Naive thymus-derived CD8-positive, alpha-beta T cell (primary cell): ENCODE measurements at regions not wholly inside any gene's neighbourhood (a gene's known extent, or its start where the extent isn't known, plus 50 kb on each side); places are given as distances from the start of the nearest gene placed in this dataset.
"Not testable (repeated sequence)": the region's sequence is repeated elsewhere in the genome, so short reads cannot be mapped to it uniquely, and the experiment has no call there.

Source experiments
- ATAC-seq, 2 donors: fragments of 150-1000 bp; cut with Tn5 transposase in 1 of 2; sonication (Bioruptor Pico), chemical (Tn5 transposase) in 1 of 2; 1 replicate in 1 of 2; 2 replicates in 1 of 2; pipeline ENCODE4 v1.10.0; 2021; ENCODE audit warnings: mild to moderate bottlenecking in 2 of 2, moderate library complexity in 2 of 2
- POLR2A ChIA-PET: fragments of 350-600 bp; sonication (Branson Sonifier 250); formaldehyde crosslinking; loops from one replicate; lab custom pipeline; 2021; ENCODE audit warnings: antibody characterized with exemption; lab: Charles Lee
- DNase-seq, 10 donors: peaks; one replicate each; pipeline versions ENCODE4 v3.0.0 to v3.0.0-alpha.2; 2020 to 2022
- H3K27ac Mint-ChIP-seq, 10 donors: one replicate each; pipeline ENCODE4 v1.8.0; 2020 to 2022; ENCODE audit warnings: mild to moderate bottlenecking in 10 of 10, mixed read lengths in 10 of 10, moderate library complexity in 4 of 10, inconsistent platforms in 1 of 10
- H3K27me3 Mint-ChIP-seq, 5 donors: one replicate each; pipeline ENCODE4 v1.8.0; 2021 to 2022; ENCODE audit warnings: mixed read lengths in 5 of 5
- H3K36me3 Mint-ChIP-seq, 3 donors: one replicate each; pipeline ENCODE4 v1.8.0; 2020 to 2022; ENCODE audit warnings: mixed read lengths in 3 of 3, mild to moderate bottlenecking in 2 of 3, inconsistent platforms in 1 of 3
- H3K4me1 Mint-ChIP-seq, 4 donors: one replicate each; pipeline ENCODE4 v1.8.0; 2021 to 2022; ENCODE audit warnings: mixed read lengths in 4 of 4
- H3K4me3 Mint-ChIP-seq, 10 donors: one replicate each; pipeline ENCODE4 v1.8.0; 2020 to 2022; ENCODE audit warnings: mild to moderate bottlenecking in 10 of 10, mixed read lengths in 10 of 10, moderate library complexity in 6 of 10, inconsistent platforms in 1 of 10
- H3K9me3 Mint-ChIP-seq, 9 donors: one replicate each; pipeline ENCODE4 v1.8.0; 2020 to 2022; ENCODE audit warnings: mixed read lengths in 9 of 9, mild to moderate bottlenecking in 3 of 9, inconsistent platforms in 1 of 9, moderate library complexity in 1 of 9

DNA sequence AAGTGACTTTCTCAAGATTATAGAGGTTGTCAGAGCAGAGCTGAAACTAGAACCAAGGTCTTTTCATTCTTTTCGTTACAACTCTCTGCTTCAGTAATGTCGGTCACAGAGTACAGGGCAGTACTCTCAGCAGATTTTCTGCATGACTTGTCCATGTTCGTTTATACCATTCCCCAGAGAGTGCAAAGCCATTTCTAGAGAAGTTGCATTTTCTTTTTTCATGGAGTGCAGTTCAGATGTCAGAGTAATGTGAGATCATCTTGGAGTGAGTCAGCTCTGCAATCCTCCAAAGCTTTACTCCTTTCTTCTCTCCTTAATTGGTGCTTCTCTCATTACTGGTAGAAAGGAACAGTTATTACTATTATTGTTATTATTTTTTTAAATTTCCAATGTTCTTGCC is 115.6 kb upstream of the B3GAT2 start:
- H3K9me3 Mint-ChIP-seq, result peaks cover 0 to 28% (median 12%) of the 10 kb centered on the region in 9 donors
- DNase-seq (no peak), ATAC-seq (no peak)
- peaks cover 5 to 27% (median 12%) of the 10 kb centered on the region in 5 donors for H3K27me3 Mint-ChIP-seq
- H3K36me3 Mint-ChIP-seq, result peaks cover 0 to 6% (median 0%) of the 10 kb centered on the region in 3 donors
- no peak overlapping the region for H3K4me3 Mint-ChIP-seq
- H3K4me1 Mint-ChIP-seq, result no peaks in the 10 kb centered on the region
- H3K27ac Mint-ChIP-seq, result no peak overlapping the region
- POLR2A ChIA-PET, result no interaction called here

DNA sequence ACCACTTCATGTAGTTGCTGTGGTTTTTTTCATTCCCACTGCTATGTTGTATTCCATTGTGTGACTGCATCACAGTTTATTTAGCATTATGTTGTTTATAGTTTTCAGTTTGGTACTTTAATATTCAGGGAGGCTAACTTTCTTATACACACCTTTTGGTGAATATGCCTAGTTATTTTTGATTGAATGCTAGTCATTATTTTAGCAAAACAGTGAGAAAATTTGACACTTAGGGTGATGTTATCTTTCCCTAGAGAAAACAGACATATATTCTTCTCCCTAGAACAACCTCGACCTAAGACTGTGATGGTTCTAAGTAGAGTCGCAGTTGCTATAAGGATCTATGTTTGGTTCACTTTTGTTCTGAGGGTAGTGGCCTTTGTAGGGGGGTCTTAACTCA is 120.8 kb upstream of the B3GAT2 start:
- Mint-ChIP-seq H3K4me3 (no peak overlapping the region), H3K27ac (no peak overlapping the region), H3K36me3 (peaks cover 0 to 21% (median 0%) of the 10 kb centered on the region in 3 donors), H3K4me1 (no peaks in the 10 kb centered on the region), H3K27me3 (peaks cover 6 to 27% (median 12%) of the 10 kb centered on the region in 5 donors), H3K9me3 (peaks cover 7 to 50% (median 24%) of the 10 kb centered on the region in 9 donors)
- POLR2A ChIA-PET, result no interaction called here
- DNase-seq (no peak), ATAC-seq (no peak)

DNA sequence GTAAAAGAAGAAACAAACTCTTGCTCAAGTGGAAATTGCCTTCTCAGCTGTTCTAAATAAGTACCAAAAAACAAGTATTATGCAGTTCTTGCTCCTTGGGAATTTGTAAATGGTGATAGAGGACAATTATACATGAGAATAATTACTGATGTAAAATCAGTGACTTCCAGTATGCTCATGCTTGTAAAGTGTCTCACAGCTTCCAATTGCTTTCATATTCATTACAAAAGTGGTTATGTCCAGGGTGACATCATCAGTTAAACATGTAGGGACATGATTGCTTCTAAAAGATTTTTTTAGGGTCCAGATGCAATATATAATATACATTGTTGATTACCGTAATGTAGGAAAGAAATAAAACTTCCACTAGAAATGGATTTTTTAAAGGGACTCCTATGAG is 122.8 kb upstream of the B3GAT2 start:
- no peak for ATAC-seq
- Mint-ChIP-seq H3K27ac (no peak overlapping the region), H3K36me3 (peaks cover 0 to 17% (median 0%) of the 10 kb centered on the region in 3 donors), H3K4me1 (no peaks in the 10 kb centered on the region), H3K4me3 (no peak overlapping the region), H3K9me3 (peaks cover 4 to 36% (median 21%) of the 10 kb centered on the region in 9 donors), H3K27me3 (peaks cover 2 to 14% (median 5%) of the 10 kb centered on the region in 5 donors)
- DNase-seq, result no peak
- POLR2A ChIA-PET, result no interaction called here

DNA sequence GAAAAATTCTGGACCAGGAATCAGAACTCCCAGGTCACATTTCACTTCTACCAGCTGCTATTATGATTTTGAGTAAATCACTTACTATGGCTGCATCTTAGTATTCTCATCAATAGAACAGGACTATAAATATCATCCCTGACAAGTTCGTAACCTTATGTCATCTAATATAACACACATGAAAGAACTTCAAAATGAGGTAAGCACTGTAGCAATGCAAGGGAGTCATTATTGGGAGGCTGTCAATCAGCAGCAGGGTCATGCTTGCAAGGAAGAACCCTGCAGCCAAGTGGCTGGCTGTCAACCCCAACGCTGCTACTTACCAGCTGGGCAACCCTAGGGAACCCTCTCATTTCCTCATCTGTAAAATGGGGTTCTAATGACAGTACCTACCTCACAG is 123.3 kb upstream of the B3GAT2 start:
- DNase-seq (no peak), ATAC-seq (no peak)
- POLR2A ChIA-PET, result no interaction called here

DNA sequence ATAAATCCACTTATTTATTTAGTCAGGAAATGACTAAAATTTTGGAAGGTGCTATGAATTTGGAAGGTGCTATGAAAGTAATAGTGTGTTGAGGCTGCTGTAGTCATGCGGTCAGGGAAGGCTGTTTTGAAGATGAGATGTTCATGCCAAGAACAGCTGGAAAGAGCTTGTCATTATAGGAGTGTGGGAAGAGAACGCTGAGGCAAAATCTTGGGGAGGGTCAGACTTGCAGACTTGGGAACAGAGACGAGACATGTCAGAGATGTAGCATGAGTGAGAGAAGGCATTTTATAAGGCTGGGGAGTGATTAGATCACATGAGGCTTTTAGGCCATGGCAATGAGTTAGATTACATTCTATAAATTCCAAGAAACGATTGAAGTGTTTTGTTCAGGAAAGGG is 124.0 kb upstream of the B3GAT2 start:
- Mint-ChIP-seq H3K27ac (no peak overlapping the region), H3K9me3 (peaks cover 4 to 34% (median 18%) of the 10 kb centered on the region in 9 donors), H3K27me3 (peaks cover 0 to 10% (median 5%) of the 10 kb centered on the region in 5 donors), H3K4me1 (no peaks in the 10 kb centered on the region), H3K4me3 (no peak overlapping the region), H3K36me3 (peaks cover 0 to 17% (median 0%) of the 10 kb centered on the region in 3 donors)
- POLR2A ChIA-PET, result no interaction called here
- DNase-seq (no peak), ATAC-seq (no peak)

More for the DNA sequence above, 123.3 kb upstream of the B3GAT2 start:
- no peak overlapping the region for H3K27ac Mint-ChIP-seq
- H3K4me1 Mint-ChIP-seq, result no peaks in the 10 kb centered on the region
- peaks cover 0 to 17% (median 0%) of the 10 kb centered on the region in 3 donors for H3K36me3 Mint-ChIP-seq
- no peak overlapping the region for H3K4me3 Mint-ChIP-seq
- peaks cover 2 to 14% (median 5%) of the 10 kb centered on the region in 5 donors for H3K27me3 Mint-ChIP-seq
- H3K9me3 Mint-ChIP-seq, result peaks cover 4 to 34% (median 21%) of the 10 kb centered on the region in 9 donors

DNA sequence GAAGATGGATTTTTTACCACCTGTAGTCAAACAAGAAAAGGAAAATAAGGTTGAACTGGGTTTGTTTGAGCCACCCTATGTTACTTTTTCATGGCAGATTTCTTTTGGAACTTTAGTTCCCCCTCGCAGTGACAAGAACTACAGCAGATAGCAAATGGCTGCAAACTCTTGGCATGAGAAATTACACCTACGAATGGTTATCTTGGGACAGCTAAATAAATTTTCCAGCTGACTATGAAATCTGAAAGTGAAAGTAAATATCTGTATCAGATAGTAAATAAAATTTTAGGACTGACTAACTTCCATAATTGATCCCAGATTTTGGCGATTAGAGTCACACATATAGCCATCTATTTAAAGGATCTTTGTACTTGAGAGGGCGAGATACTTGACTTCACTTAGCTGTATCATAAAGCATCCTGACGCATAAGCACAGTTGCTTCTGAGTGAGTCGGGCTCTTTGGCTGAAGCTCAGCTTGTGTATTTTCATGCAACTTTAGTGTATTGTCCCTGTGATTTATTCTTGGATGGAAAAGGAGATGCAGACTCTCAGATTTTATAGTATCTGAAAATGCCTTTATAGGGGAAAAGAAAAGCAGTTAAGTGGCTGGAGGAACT is 125.3 kb upstream of the B3GAT2 start:
- Mint-ChIP-seq H3K4me1 (no peaks in the 10 kb centered on the region), H3K27ac (no peak overlapping the region), H3K4me3 (no peak overlapping the region), H3K9me3 (peaks cover 4 to 26% (median 15%) of the 10 kb centered on the region in 9 donors), H3K36me3 (peaks cover 0 to 17% (median 0%) of the 10 kb centered on the region in 3 donors), H3K27me3 (peaks cover 0 to 7% (median 5%) of the 10 kb centered on the region in 5 donors)
- ATAC-seq (no peak), DNase-seq (no peak)
- POLR2A ChIA-PET, result no interaction called here

DNA sequence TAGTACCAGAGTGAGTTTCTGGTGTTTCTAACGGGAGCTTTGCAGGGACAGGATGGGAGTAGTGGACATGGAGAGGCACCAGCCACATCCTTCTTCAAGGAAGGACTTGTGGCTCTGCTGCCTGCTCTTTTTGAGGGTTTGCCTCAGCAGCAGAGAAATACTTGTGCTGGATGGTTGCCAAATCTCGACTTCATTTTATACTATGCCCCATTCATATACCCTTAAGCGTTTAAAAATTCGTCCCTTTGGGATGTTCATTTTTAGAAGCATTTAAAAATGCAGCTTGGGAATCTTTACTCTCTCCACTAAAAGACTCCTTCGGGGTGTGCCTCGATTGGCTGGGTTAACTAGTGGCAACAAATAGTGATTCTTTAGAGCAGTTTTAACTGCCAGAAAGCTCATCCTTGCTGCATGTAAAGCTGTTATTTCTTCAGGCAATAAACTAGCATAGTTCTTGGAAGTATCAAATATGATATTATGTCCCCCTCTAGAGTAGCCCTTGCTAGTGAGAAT is 126.5 kb upstream of the B3GAT2 start:
- Mint-ChIP-seq H3K4me1 (no peaks in the 10 kb centered on the region), H3K27me3 (peaks cover 0 to 9% (median 5%) of the 10 kb centered on the region in 5 donors), H3K4me3 (no peak overlapping the region), H3K36me3 (peaks cover 0 to 9% (median 0%) of the 10 kb centered on the region in 3 donors), H3K9me3 (peaks cover 2 to 13% (median 9%) of the 10 kb centered on the region in 9 donors), H3K27ac (no peak overlapping the region)
- POLR2A ChIA-PET, result no interaction called here
- ATAC-seq (no peak), DNase-seq (no peak)

DNA sequence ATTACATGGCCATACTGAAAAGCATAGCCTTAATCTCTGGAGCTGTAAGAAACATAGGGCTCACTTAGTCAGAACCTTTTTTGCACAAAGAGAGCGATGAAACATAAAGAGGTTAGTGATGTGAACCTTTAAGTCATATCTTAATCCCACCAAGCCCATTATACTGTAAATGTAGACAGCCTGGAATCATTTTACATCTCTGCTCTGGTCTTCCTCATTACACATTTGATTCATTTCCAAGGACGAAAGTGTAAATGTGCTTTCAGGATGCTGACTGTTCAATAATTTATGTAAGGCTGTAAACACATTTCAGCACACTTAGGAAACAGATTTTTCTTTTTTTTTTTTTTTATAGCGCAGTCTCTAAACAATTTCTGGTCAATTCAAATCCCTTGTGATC is 131.3 kb upstream of the B3GAT2 start:
- DNase-seq, result no peak
- no peak for ATAC-seq
- H3K27ac Mint-ChIP-seq, result no peak overlapping the region
- H3K4me1 Mint-ChIP-seq, result no peaks in the 10 kb centered on the region
- H3K36me3 Mint-ChIP-seq, result no peaks in the 10 kb centered on the region
- no peaks in the 10 kb centered on the region for H3K9me3 Mint-ChIP-seq
- POLR2A ChIA-PET, result no interaction called here
- no peak overlapping the region for H3K4me3 Mint-ChIP-seq
- H3K27me3 Mint-ChIP-seq, result peaks cover 0 to 8% (median 3%) of the 10 kb centered on the region in 5 donors

DNA sequence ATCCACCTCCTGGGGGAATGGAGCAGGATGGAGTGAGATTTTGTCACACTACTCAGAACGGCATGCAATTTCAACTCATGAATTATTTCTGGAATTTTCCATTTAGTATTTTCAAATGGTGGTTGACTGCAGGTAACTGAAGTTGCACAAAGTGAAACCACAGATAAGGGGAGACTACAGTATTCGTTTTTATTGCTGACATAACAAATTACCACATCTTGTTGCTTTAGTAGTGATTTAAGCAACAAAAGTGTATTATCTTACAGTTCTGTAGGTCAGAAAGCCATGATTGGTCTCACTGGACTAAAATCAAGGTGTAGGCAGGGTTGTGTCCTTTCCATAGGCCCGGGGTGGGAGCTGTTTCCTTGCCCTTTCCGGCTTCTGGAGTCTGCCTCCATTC is 133.4 kb upstream of the B3GAT2 start:
- Mint-ChIP-seq H3K27ac (no peak overlapping the region), H3K36me3 (no peaks in the 10 kb centered on the region), H3K4me3 (no peak overlapping the region), H3K4me1 (no peaks in the 10 kb centered on the region), H3K27me3 (peaks cover 0 to 4% (median 3%) of the 10 kb centered on the region in 5 donors), H3K9me3 (peaks cover 0 to 2% (median 0%) of the 10 kb centered on the region in 9 donors)
- DNase-seq, result no peak
- no peak for ATAC-seq
- POLR2A ChIA-PET, result no interaction called here

DNA sequence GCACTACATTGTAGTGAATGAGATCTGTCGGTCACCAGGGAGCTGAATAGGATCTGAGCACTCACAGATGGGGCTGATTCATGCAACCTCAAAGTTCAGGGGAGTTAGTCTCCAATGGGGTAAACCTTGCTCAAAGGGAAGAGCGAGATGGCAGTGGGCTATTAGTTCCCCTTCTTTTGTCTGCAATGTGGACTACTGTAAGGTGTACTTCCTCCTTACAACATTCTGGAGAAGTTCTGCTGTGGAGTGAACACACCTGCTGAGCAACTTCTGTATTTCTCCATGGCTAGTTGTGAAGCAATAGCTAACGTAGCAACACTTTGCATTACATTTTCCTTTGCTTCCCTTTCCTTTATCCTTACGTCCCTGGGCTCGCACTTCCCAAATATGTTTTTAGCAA is 134.3 kb upstream of the B3GAT2 start:
- Mint-ChIP-seq H3K4me3 (no peak overlapping the region), H3K9me3 (peaks cover 0 to 4% (median 0%) of the 10 kb centered on the region in 9 donors), H3K4me1 (no peaks in the 10 kb centered on the region), H3K27me3 (peaks cover 0 to 4% (median 3%) of the 10 kb centered on the region in 5 donors), H3K27ac (no peak overlapping the region), H3K36me3 (no peaks in the 10 kb centered on the region)
- POLR2A ChIA-PET, result no interaction called here
- ATAC-seq, result no peak
- no peak for DNase-seq

DNA sequence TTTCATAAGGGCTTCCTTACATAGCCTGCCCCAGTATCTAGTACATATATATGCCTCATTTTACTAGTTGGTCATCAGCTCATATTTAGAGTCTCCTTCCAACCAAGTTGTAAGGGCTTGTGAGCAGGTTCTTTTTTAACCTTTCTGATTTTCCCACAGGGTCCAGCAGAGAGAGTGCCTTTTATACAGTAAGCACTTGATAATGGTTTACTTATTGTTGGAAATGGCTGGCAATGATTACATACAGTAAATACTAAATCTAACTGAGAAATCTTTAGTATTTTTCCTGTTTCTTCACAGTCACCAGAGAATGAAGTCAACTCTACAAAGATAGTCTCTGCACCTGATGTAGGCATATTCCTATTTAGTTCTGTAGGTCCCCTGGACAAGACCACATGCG is 135.1 kb upstream of the B3GAT2 start:
- Mint-ChIP-seq H3K27me3 (peaks cover 0 to 5% (median 3%) of the 10 kb centered on the region in 5 donors), H3K9me3 (peaks cover 0 to 10% (median 0%) of the 10 kb centered on the region in 9 donors), H3K4me3 (no peak overlapping the region), H3K27ac (no peak overlapping the region), H3K36me3 (no peaks in the 10 kb centered on the region), H3K4me1 (no peaks in the 10 kb centered on the region)
- ATAC-seq (no peak), DNase-seq (no peak)
- POLR2A ChIA-PET, result no interaction called here

DNA sequence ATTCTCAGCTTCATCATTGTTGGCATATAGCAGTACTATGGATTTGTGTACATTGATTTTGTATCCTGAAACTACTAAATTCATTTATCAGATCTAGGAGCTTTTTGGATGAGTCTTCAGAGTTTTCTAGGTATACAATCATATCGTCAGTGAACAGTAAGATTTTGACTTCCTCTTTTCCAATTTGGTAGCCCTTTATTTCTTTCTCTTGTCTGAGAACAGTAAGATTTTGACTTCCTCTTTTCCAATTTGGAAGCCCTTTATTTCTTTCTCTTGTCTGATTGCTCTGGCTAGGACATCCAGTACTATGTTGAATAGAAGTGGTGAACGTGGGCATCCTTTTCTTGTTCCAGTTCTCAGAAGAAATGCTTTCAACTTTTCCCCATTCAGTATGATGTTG is 140.4 kb upstream of the B3GAT2 start:
- POLR2A ChIA-PET, H3K27me3 Mint-ChIP-seq, H3K4me3 Mint-ChIP-seq, H3K4me1 Mint-ChIP-seq, ATAC-seq, H3K27ac Mint-ChIP-seq, DNase-seq: not testable (repeated sequence)
- Mint-ChIP-seq H3K36me3 (peaks cover 0 to 12% (median 0%) of the 10 kb centered on the region in 3 donors), H3K9me3 (peaks cover 8 to 43% (median 19%) of the 10 kb centered on the region in 9 donors)

DNA sequence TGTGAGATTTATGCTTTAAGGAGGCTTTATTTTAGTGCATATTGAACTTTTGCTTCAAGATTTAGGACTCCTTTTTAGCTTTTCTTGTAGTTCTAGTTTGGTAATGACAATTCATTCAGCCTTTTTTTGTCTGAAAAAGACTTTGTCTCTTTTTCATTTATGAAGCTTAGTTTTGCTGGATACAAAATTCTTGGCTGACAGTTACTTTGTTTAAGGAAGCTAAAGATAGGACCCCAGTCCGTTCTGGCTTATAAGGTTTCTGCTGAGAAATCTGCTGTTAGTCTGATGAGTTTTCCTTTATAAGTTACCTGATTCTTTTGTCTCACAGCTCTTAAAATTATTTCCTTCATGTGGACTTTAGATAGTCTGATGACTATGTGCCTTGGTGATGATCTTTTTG is 142.8 kb upstream of the B3GAT2 start:
- DNase-seq (no peak), ATAC-seq (no peak)
- peaks cover 0 to 12% (median 0%) of the 10 kb centered on the region in 3 donors for H3K36me3 Mint-ChIP-seq
- peaks cover 3 to 17% (median 12%) of the 10 kb centered on the region in 5 donors for H3K27me3 Mint-ChIP-seq
- POLR2A ChIA-PET, result no interaction called here
- H3K9me3 Mint-ChIP-seq, result peaks cover 7 to 43% (median 20%) of the 10 kb centered on the region in 9 donors
- H3K4me3 Mint-ChIP-seq, result no peak overlapping the region
- no peaks in the 10 kb centered on the region for H3K4me1 Mint-ChIP-seq
- no peak overlapping the region for H3K27ac Mint-ChIP-seq
